ENCODE measurements at regions not wholly inside any gene's neighbourhood (a gene's known extent, or its start where the extent isn't known, plus 50 kb on each side); places are given as distances from the start of the nearest gene placed in this dataset.

- ATAC-seq: peak; percentile 70
- no peak for TF ChIP-seq ARNTL (CRISPR knock-in tag; IDR thresholded peaks at IDR 0.05; ENCODE audit: borderline replicate concordance, low read depth)
- TF ChIP-seq ESRRG (CRISPR knock-in tag; IDR thresholded peaks at IDR 0.05): no peak
Measured at GRCh38 chr6:49328051-49328744, 134.9 kb downstream of the MMUT start.

DNA sequence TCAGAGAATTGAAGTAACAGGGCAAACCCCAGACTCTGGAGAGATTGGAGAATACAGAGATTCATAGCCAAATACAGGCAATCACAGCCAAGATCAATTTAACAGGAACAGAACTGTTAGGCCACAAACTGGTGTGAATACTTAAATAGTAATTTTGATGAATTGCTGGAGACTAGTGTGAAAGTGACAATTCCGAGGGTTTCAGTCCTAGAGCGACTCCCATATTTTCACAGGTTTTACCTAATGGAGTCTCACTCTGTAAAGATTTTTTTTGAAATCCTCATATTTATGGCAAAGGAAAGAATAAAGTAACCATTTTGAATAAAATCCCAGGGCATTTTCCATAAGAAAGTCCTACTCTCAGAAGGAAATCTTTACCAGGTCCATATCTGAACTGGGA is 135.5 kb downstream of the MMUT start:
- TF ChIP-seq, protein P1, sequence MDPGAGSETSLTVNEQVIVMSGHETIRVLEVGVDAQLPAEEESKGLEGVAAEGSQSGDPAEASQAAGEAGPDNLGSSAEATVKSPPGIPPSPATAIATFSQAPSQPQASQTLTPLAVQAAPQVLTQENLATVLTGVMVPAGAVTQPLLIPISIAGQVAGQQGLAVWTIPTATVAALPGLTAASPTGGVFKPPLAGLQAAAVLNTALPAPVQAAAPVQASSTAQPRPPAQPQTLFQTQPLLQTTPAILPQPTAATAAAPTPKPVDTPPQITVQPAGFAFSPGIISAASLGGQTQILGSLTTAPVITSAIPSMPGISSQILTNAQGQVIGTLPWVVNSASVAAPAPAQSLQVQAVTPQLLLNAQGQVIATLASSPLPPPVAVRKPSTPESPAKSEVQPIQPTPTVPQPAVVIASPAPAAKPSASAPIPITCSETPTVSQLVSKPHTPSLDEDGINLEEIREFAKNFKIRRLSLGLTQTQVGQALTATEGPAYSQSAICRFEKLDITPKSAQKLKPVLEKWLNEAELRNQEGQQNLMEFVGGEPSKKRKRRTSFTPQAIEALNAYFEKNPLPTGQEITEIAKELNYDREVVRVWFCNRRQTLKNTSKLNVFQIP (CRISPR knock-in tag; IDR thresholded peaks at IDR 0.05; ENCODE audit: borderline replicate concordance, low read depth): no peak
- TF ChIP-seq ZNF8 (CRISPR knock-in tag; IDR thresholded peaks at IDR 0.05) (no peak), BACH2 (CRISPR knock-in tag; IDR thresholded peaks at IDR 0.05; ENCODE audit: borderline replicate concordance) (no peak), PPARA (CRISPR knock-in tag; IDR thresholded peaks at IDR 0.05; ENCODE audit: borderline replicate concordance) (no peak), CREB5 (CRISPR knock-in tag; IDR thresholded peaks at IDR 0.05; ENCODE audit: low read depth) (no peak), SNAI2 (CRISPR knock-in tag; IDR thresholded peaks at IDR 0.05) (no peak), ZNF565 (CRISPR knock-in tag; conservative IDR thresholded peaks at IDR 0.05; ENCODE audit: low read depth) (no peak), ZFP30 (CRISPR knock-in tag; IDR thresholded peaks at IDR 0.05) (no peak), OSR1 (CRISPR knock-in tag; IDR thresholded peaks at IDR 0.05) (no peak), RARB (CRISPR knock-in tag; IDR thresholded peaks at IDR 0.05) (no peak), ISL1 (CRISPR knock-in tag; IDR thresholded peaks at IDR 0.05) (no peak), ZC3H10 (CRISPR knock-in tag; IDR thresholded peaks at IDR 0.05) (no peak), TCF4 (CRISPR knock-in tag; IDR thresholded peaks at IDR 0.05; ENCODE audit: borderline replicate concordance) (no peak), ZNF70 (CRISPR knock-in tag; IDR thresholded peaks at IDR 0.05) (no peak), ARNTL (CRISPR knock-in tag; IDR thresholded peaks at IDR 0.05; ENCODE audit: borderline replicate concordance, low read depth) (no peak), TOX (CRISPR knock-in tag; IDR thresholded peaks at IDR 0.05; ENCODE audit: borderline replicate concordance) (no peak)
- TF ChIP-seq, protein P2, sequence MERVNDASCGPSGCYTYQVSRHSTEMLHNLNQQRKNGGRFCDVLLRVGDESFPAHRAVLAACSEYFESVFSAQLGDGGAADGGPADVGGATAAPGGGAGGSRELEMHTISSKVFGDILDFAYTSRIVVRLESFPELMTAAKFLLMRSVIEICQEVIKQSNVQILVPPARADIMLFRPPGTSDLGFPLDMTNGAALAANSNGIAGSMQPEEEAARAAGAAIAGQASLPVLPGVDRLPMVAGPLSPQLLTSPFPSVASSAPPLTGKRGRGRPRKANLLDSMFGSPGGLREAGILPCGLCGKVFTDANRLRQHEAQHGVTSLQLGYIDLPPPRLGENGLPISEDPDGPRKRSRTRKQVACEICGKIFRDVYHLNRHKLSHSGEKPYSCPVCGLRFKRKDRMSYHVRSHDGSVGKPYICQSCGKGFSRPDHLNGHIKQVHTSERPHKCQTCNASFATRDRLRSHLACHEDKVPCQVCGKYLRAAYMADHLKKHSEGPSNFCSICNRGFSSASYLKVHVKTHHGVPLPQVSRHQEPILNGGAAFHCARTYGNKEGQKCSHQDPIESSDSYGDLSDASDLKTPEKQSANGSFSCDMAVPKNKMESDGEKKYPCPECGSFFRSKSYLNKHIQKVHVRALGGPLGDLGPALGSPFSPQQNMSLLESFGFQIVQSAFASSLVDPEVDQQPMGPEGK (CRISPR knock-in tag; IDR thresholded peaks at IDR 0.05; ENCODE audit: borderline replicate concordance): no peak
- TF ChIP-seq, protein P3, sequence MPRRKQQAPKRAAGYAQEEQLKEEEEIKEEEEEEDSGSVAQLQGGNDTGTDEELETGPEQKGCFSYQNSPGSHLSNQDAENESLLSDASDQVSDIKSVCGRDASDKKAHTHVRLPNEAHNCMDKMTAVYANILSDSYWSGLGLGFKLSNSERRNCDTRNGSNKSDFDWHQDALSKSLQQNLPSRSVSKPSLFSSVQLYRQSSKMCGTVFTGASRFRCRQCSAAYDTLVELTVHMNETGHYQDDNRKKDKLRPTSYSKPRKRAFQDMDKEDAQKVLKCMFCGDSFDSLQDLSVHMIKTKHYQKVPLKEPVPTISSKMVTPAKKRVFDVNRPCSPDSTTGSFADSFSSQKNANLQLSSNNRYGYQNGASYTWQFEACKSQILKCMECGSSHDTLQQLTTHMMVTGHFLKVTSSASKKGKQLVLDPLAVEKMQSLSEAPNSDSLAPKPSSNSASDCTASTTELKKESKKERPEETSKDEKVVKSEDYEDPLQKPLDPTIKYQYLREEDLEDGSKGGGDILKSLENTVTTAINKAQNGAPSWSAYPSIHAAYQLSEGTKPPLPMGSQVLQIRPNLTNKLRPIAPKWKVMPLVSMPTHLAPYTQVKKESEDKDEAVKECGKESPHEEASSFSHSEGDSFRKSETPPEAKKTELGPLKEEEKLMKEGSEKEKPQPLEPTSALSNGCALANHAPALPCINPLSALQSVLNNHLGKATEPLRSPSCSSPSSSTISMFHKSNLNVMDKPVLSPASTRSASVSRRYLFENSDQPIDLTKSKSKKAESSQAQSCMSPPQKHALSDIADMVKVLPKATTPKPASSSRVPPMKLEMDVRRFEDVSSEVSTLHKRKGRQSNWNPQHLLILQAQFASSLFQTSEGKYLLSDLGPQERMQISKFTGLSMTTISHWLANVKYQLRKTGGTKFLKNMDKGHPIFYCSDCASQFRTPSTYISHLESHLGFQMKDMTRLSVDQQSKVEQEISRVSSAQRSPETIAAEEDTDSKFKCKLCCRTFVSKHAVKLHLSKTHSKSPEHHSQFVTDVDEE (CRISPR knock-in tag; IDR thresholded peaks at IDR 0.05): no peak
- no peak for ATAC-seq

- ATAC-seq: no peak
- TF ChIP-seq, protein P1 (CRISPR knock-in tag; IDR thresholded peaks at IDR 0.05; ENCODE audit: borderline replicate concordance, low read depth): no peak
- TF ChIP-seq OSR1 (CRISPR knock-in tag; IDR thresholded peaks at IDR 0.05) (no peak), TCF4 (CRISPR knock-in tag; IDR thresholded peaks at IDR 0.05; ENCODE audit: borderline replicate concordance) (no peak), PPARA (CRISPR knock-in tag; IDR thresholded peaks at IDR 0.05; ENCODE audit: borderline replicate concordance) (no peak), GLIS3 (CRISPR knock-in tag; IDR thresholded peaks at IDR 0.05) (no peak), ARNTL (CRISPR knock-in tag; IDR thresholded peaks at IDR 0.05; ENCODE audit: borderline replicate concordance, low read depth) (no peak), ZFP3 (CRISPR knock-in tag; IDR thresholded peaks at IDR 0.05) (no peak), ZC3H10 (CRISPR knock-in tag; IDR thresholded peaks at IDR 0.05) (no peak), BACH2 (CRISPR knock-in tag; IDR thresholded peaks at IDR 0.05; ENCODE audit: borderline replicate concordance) (no peak), TOX (CRISPR knock-in tag; IDR thresholded peaks at IDR 0.05; ENCODE audit: borderline replicate concordance) (no peak), ESRRG (CRISPR knock-in tag; IDR thresholded peaks at IDR 0.05) (no peak), ISL1 (CRISPR knock-in tag; IDR thresholded peaks at IDR 0.05) (no peak), CREB5 (CRISPR knock-in tag; IDR thresholded peaks at IDR 0.05; ENCODE audit: low read depth) (no peak)
- TF ChIP-seq, protein P2 (CRISPR knock-in tag; IDR thresholded peaks at IDR 0.05; ENCODE audit: borderline replicate concordance): no peak
Measured at GRCh38 chr6:49327005-49327404, 136.0 kb downstream of the MMUT start.

All from SK-N-SH treated with all-trans-retinoic acid at 6 μM for 48 hours (cell line).